ENCODE measurements at regions not wholly inside any gene's neighbourhood (a gene's known extent, or its start where the extent isn't known, plus 50 kb on each side); places are given as distances from the start of the nearest gene placed in this dataset.

GRCh38 chr18:78129260-78129659, 850.4 kb upstream of the SALL3 start:
- no peak overlapping the region for H3K9ac ChIP-seq (ENCODE audit: low read depth, low read length)
- no peaks in the 10 kb centered on the region for H3K27me3 ChIP-seq (ENCODE audit: insufficient read depth, low read length, poor library complexity)
- ATAC-seq (ENCODE audit: insufficient read depth, low read depth) (no peak), DNase-seq (no peak)
- no peak overlapping the region for H3K4me3 ChIP-seq (ENCODE audit: low read depth in 1 of 2, low read length in 2 of 2)
- H2AFZ ChIP-seq (ENCODE audit: low read depth, low read length), result no peak overlapping the region
- H3K4me2 ChIP-seq (ENCODE audit: insufficient read depth, low read length), result no peak overlapping the region
- H3K9me3 ChIP-seq (ENCODE audit: insufficient read depth, low read length, severe bottlenecking), result no peaks in the 10 kb centered on the region
- no peaks in the 10 kb centered on the region for H3K36me3 ChIP-seq (ENCODE audit: insufficient read depth, low read length)
- TF ChIP-seq EZH2 (IDR thresholded peaks at IDR 0.05; ENCODE audit: borderline replicate concordance, low read depth, low read length, severe bottlenecking), result no peak
- TF ChIP-seq CTCF (IDR thresholded peaks at IDR 0.05; ENCODE audit: borderline replicate concordance, extremely low read depth, low read length, poor library complexity, severe bottlenecking), result no peak
- H3K4me1 ChIP-seq (ENCODE audit: insufficient read depth, low read length), result peaks cover 24% of the 10 kb centered on the region
- no peaks in the 10 kb centered on the region for H4K20me1 ChIP-seq (ENCODE audit: insufficient read depth, low read length)
- no peaks in the 10 kb centered on the region for H3K79me2 ChIP-seq (ENCODE audit: insufficient read depth, low read length)
- H3K27ac ChIP-seq (ENCODE audit: low read length), result peak overlapping the region; percentile 37

GRCh38 chr18:78130232-78131195, 849.1 kb upstream of the SALL3 start:
- no peak for TF ChIP-seq EZH2 (IDR thresholded peaks at IDR 0.05; ENCODE audit: borderline replicate concordance, low read depth, low read length, severe bottlenecking)
- TF ChIP-seq CTCF (IDR thresholded peaks at IDR 0.05; ENCODE audit: borderline replicate concordance, extremely low read depth, low read length, poor library complexity, severe bottlenecking), result no peak
- H3K4me1 ChIP-seq (ENCODE audit: insufficient read depth, low read length), result peaks cover 24% of the 10 kb centered on the region
- no peaks in the 10 kb centered on the region for H3K79me2 ChIP-seq (ENCODE audit: insufficient read depth, low read length)
- H3K27me3 ChIP-seq (ENCODE audit: insufficient read depth, low read length, poor library complexity), result no peaks in the 10 kb centered on the region
- no peak overlapping the region for H3K9ac ChIP-seq (ENCODE audit: low read depth, low read length)
- H3K27ac ChIP-seq (ENCODE audit: low read length), result peak overlapping the region; percentile 64
- ATAC-seq (ENCODE audit: insufficient read depth, low read depth) (peak; percentile 82), DNase-seq (peak; percentile 29)
- H3K9me3 ChIP-seq (ENCODE audit: insufficient read depth, low read length, severe bottlenecking), result no peaks in the 10 kb centered on the region
- H3K4me3 ChIP-seq (ENCODE audit: low read depth in 1 of 2, low read length in 2 of 2), result peak overlapping the region in 1 of 2 experiments; percentile 37; a peak in 1 of 4 replicates
- H3K4me2 ChIP-seq (ENCODE audit: insufficient read depth, low read length), result peak overlapping the region; percentile 53
- H3K36me3 ChIP-seq (ENCODE audit: insufficient read depth, low read length), result no peaks in the 10 kb centered on the region
- H2AFZ ChIP-seq (ENCODE audit: low read depth, low read length), result peak overlapping the region; percentile 42; the same call in 1 of the 2 replicates
- no peaks in the 10 kb centered on the region for H4K20me1 ChIP-seq (ENCODE audit: insufficient read depth, low read length)

GRCh38 chr18:78133729-78134128, 845.9 kb upstream of the SALL3 start:
- no peak overlapping the region for H3K27ac ChIP-seq (ENCODE audit: low read length)
- no peaks in the 10 kb centered on the region for H3K9me3 ChIP-seq (ENCODE audit: insufficient read depth, low read length, severe bottlenecking)
- H2AFZ ChIP-seq (ENCODE audit: low read depth, low read length), result no peak overlapping the region
- ATAC-seq (ENCODE audit: insufficient read depth, low read depth) (no peak), DNase-seq (no peak)
- no peaks in the 10 kb centered on the region for H3K79me2 ChIP-seq (ENCODE audit: insufficient read depth, low read length)
- H3K4me2 ChIP-seq (ENCODE audit: insufficient read depth, low read length), result no peak overlapping the region
- no peak overlapping the region for H3K4me3 ChIP-seq (ENCODE audit: low read depth in 1 of 2, low read length in 2 of 2)
- no peak for TF ChIP-seq EZH2 (IDR thresholded peaks at IDR 0.05; ENCODE audit: borderline replicate concordance, low read depth, low read length, severe bottlenecking)
- no peak for TF ChIP-seq CTCF (IDR thresholded peaks at IDR 0.05; ENCODE audit: borderline replicate concordance, extremely low read depth, low read length, poor library complexity, severe bottlenecking)
- peaks cover 23% of the 10 kb centered on the region for H3K4me1 ChIP-seq (ENCODE audit: insufficient read depth, low read length)
- no peaks in the 10 kb centered on the region for H4K20me1 ChIP-seq (ENCODE audit: insufficient read depth, low read length)
- no peaks in the 10 kb centered on the region for H3K27me3 ChIP-seq (ENCODE audit: insufficient read depth, low read length, poor library complexity)
- no peaks in the 10 kb centered on the region for H3K36me3 ChIP-seq (ENCODE audit: insufficient read depth, low read length)
- no peak overlapping the region for H3K9ac ChIP-seq (ENCODE audit: low read depth, low read length)

Data from DND-41 (cell line).